ENCODE measurements at regions not wholly inside any gene's neighbourhood (a gene's known extent, or its start where the extent isn't known, plus 50 kb on each side); places are given as distances from the start of the nearest gene placed in this dataset.

DNA sequence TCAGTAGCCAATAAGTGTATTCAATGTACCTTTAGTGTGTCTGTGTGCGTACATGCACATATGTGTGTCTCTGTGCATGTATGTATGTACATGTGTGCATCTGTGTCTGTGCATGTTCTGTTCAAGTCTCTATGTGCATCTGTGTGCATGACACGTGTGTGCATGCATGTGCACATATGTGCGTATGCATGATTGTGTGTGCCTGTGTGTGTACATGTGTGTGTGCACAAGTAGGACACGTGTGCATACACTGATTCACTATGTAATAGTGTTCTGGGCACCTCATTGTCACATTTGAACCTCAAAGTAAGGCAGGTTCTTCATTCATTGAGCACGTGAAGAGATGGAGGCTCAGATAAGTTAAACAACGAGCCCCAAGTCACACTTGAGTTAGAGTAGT lies 142.6 kb upstream of the COPS8 start:
- TF ChIP-seq, protein P1, sequence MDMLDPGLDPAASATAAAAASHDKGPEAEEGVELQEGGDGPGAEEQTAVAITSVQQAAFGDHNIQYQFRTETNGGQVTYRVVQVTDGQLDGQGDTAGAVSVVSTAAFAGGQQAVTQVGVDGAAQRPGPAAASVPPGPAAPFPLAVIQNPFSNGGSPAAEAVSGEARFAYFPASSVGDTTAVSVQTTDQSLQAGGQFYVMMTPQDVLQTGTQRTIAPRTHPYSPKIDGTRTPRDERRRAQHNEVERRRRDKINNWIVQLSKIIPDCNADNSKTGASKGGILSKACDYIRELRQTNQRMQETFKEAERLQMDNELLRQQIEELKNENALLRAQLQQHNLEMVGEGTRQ (CRISPR knock-in tag; IDR thresholded peaks at IDR 0.05): no peak
- TF ChIP-seq ZNF138 (CRISPR knock-in tag; conservative IDR thresholded peaks at IDR 0.05): no peak
- no peak for TF ChIP-seq ZNF232 (CRISPR knock-in tag; IDR thresholded peaks at IDR 0.05)
- no peak for TF ChIP-seq SOX15 (CRISPR knock-in tag; IDR thresholded peaks at IDR 0.05)
- TF ChIP-seq, protein P2, sequence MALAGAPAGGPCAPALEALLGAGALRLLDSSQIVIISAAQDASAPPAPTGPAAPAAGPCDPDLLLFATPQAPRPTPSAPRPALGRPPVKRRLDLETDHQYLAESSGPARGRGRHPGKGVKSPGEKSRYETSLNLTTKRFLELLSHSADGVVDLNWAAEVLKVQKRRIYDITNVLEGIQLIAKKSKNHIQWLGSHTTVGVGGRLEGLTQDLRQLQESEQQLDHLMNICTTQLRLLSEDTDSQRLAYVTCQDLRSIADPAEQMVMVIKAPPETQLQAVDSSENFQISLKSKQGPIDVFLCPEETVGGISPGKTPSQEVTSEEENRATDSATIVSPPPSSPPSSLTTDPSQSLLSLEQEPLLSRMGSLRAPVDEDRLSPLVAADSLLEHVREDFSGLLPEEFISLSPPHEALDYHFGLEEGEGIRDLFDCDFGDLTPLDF (CRISPR knock-in tag; IDR thresholded peaks at IDR 0.05): no peak
